Stimulated activated CD4-positive, alpha-beta T cell treated with anti-CD3 and anti-CD28 coated beads, Interleukin-4, amount 100 ng/mL, for 1 hour (primary cell): ENCODE measurements at regions not wholly inside any gene's neighbourhood (a gene's known extent, or its start where the extent isn't known, plus 50 kb on each side); places are given as distances from the start of the nearest gene placed in this dataset.
"Not testable (repeated sequence)": the region's sequence is repeated elsewhere in the genome, so short reads cannot be mapped to it uniquely, and the experiment has no call there.

Experiments
- DNase-seq: peaks from one replicate; pipeline ENCODE4 v3.0.0-alpha.2; 2020

- no peak for DNase-seq
Measured at GRCh38 chr5:117763271-117763670, 1188.6 kb upstream of the SEMA6A start.

DNA sequence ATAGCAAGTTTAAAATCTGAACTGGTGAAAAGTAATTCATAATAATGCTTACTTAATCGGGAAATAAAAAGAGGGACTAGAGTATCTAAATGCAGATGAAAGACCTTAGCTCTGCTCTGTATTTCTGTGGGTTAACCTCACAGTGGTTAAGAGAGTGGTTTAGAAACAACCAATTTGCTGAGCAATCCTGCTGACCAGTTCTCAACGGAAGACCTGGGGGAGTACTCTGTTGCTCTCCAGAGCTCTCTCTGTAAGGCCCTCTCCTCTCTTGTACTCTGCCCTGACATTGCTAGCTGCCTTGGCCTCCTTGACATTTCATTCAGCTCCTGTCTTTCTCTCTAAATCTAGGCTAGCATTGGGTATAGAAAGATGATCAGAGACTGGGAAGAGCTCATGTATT lies 1186.6 kb upstream of the SEMA6A start:
- DNase-seq, result no peak

DNA sequence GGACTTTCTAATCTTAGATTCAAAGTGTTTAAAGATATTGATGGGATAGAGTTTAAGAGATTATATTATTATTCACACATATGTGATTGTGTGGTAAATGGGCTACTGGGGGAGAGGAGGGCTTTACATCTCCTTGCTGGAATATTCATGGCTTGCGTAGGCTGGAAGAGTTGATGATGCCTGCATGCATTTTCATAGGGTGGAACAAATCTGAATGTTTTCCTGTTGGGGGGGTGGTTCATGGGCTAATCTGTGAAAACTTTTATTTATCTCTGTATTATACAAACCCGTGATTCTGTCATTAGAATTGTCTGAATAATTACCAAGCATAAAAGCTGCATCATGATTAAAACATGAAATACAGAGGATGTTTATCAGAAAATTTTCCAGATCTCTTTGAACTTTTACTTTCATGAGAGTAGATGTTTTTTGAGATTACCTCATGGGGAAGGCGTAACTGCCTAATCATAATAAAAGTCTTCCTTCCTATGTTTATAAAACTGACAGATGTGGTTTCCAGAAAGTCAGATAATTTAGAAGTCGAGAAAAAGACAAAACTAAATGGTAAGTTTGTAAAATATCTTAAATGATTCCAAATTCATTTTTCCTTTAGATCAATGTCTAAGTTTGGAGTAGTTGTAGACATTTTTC lies 1185.4 kb upstream of the SEMA6A start:
- DNase-seq, result no peak

DNA sequence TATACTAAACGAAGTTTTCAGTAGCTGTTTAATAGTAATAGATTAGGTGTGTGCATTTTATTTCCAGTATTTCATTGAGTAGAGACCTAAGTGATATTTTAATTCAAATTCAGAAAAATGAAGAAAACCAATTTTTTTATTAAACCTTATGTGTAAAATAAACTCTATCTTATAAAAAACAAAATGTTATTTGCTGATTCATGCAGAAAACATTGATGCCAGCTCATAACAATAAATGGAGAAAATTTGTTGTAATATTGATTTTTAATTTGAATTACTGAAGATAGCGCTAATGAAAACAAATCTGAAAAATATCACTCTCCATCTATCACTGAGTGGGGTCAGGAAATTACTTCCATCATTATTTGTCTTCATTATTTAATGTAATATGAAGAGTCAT lies 1177.8 kb upstream of the SEMA6A start:
- DNase-seq, result no peak

- no peak for DNase-seq
Measured at GRCh38 chr5:117748336-117748735, 1173.7 kb upstream of the SEMA6A start.

- no peak for DNase-seq
Measured at GRCh38 chr5:117743337-117743736, 1168.7 kb upstream of the SEMA6A start.

DNA sequence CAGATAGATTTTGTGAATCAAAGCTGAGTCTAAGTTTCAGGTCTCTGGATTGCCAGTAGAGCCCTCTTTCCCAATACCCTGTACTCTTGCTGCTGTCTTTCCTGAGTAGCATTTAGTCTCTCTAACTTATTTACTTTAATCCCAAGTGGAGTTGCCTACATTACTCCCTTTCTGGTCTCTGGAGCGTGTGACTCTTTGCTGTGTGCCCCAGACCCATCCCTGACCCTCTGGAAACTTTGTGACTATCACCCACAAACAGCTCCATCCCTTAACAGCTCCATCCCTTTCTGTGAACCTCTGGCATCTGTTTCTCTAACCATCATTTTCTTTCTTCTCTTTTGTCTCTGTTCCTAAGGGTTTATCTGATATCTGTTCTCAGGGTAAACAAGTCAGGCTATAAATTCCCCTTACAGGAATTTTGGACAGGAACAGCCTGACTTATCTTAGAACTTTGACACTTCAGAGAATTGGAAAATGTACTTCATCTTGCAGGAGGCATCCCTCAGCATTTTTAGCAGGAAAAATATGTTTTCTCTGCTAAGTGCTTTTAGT lies 1167.1 kb upstream of the SEMA6A start:
- DNase-seq, result no peak

- DNase-seq, result no peak
Measured at GRCh38 chr5:117740268-117740667, 1165.6 kb upstream of the SEMA6A start.

GRCh38 chr5:117738571-117738970 lies 1163.9 kb upstream of the SEMA6A start:
- no peak for DNase-seq

DNA sequence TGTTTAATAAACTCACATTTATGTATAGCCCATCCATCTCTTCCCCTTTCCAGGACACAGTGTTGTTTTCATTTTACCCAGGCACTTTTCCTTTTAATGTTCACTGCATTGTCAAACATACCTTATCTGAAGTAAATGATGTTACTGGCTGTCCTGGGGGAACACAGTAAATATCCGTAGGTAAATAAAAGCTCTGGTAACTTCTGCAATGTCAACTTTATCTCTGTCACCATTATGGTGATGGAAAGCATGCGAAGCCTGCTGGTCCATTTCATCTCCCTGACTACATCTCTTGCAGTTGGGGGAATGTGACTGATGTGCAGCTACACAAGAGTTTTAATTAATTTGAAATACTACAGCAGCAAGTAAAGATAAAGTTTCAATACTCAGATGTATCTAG lies 1162.1 kb upstream of the SEMA6A start:
- no peak for DNase-seq

GRCh38 chr5:117734056-117734455 lies 1159.4 kb upstream of the SEMA6A start:
- DNase-seq, result no peak

GRCh38 chr5:117733051-117733450 lies 1158.4 kb upstream of the SEMA6A start:
- DNase-seq, result no peak

DNA sequence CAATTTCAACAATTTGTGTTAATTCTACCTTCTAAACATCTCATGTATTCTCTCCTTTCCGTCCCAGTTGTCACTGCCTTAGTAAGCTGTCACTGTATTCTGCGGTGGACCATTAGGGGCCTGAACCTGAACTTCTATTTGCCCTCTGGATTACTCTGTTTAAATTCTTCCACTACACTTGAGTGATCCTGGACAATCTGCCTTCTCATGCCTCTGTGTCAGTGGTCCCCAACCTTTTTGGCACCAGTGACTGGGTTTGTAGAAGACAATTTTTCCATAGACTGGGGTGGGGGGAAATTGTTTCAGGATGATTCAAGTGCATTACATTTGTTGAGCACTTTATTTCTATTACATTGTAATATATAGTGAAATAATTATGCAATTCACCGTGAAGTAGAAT lies 1157.6 kb upstream of the SEMA6A start:
- no peak for DNase-seq

DNA sequence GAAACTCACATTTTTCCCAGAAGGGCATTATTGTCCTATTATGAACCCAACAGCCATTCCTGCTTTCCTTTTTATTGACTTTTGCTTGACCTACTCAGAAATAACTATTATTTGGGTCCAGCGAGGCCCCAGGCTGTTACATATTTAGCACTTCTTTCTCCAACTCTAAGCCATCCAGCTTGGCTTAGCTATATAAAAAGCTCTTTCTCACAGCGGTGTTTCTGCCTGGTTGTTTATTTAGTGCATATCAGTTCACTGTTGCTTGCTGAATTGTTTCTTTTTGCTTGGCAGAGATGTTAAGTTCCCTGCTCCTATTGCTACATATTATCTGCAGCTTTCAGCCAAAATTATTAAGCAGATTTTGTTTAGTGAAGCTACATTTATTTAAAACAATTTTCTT lies 1156.8 kb upstream of the SEMA6A start:
- no peak for DNase-seq

- DNase-seq, result not testable (repeated sequence)
Measured at GRCh38 chr5:117720784-117721183, 1146.2 kb upstream of the SEMA6A start.

GRCh38 chr5:117719413-117719812 lies 1144.8 kb upstream of the SEMA6A start:
- DNase-seq, result no peak

- DNase-seq, result no peak
Measured at GRCh38 chr5:117713585-117714198, 1139.1 kb upstream of the SEMA6A start.

- DNase-seq, result no peak
Measured at GRCh38 chr5:117701062-117701461, 1126.4 kb upstream of the SEMA6A start.

DNA sequence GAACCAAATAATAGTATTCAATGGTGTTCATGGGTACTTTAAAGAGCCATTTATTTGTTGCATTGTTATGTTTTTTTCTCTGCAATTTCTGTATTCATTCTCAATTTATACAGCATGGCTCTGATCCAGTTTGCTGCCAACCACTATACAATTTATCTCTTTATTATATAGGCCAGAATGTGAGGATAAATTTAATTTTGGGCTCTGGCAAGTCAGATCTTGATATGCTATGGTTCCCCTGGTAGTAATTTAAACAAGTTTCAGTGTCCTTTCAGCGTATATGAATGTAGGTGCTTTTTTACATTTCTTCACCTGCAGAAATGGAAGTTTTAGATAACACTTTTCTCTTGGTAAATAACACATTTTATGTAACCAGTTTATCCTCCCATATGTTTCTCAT lies 1118.0 kb upstream of the SEMA6A start:
- DNase-seq, result no peak

DNA sequence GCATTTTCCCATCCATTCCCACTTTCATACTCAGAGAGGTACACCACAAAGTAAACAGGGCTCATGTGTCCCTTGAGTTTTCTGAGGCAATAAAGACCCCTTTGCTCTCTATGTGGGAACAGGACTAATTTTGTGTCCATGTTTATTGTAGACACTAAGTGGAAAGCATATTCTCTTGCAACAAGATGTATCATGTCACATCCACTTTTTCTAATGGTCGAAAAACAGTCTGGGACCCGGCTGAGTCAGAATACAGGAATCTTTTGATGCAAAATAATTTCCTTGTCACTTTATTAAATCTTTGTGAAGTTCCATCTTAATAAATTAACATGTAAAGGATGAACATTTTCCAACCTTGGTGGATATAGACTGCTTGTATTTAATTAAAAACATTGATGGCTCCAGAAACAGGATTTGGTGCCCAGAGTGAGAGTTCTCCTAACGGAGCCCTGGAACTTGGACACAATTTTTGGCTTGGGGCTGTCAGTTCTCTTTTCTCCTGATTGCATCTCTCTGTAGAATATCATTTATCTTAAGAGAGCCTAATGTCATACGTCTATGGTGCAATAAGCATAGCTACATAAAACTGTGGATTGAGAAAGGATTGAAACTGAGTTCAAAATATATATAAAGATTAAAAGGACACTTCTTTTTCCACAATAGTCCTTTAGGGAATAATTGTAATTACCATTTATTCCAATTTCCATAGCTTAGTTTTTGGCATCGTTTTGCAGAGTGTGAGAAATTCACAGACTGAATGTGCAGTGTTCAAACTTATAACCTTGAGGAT lies 1116.7 kb upstream of the SEMA6A start:
- no peak for DNase-seq

DNA sequence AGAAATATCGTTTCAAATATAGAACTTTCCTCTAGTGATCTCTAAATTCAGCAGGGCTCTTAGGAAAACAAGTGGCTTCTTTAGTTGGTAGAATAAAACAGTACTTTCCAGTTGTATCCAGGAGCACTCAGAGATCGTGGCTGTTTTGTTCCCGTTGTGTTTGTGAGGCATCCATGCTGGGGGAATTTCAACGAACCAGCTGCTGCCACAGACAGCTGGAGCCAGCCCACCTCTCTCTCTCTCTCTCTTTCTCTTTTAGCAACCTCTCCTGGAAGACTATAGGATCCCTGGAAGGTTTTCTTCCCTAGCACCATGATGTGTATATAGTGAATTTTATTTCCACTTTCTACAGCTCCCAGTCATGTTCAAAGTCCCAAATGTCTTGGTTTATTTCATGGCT lies 1116.0 kb upstream of the SEMA6A start:
- DNase-seq, result no peak

- DNase-seq, result no peak
Measured at GRCh38 chr5:117686926-117687325, 1112.3 kb upstream of the SEMA6A start.

- no peak for DNase-seq
Measured at GRCh38 chr5:117682416-117682815, 1107.8 kb upstream of the SEMA6A start.
